GM23248 (cell line): ENCODE measurements at regions not wholly inside any gene's neighbourhood (a gene's known extent, or its start where the extent isn't known, plus 50 kb on each side); places are given as distances from the start of the nearest gene placed in this dataset.

ENCODE experiments used
- EZH2 ChIP-seq: fragments of 200-600 bp; sonication (generic); IDR thresholded peaks from 2 replicates; pipeline ENCODE4 v1.6.1; 2018; ENCODE audit warnings: antibody characterized with exemption, mild to moderate bottlenecking; ENCODE audit not compliant: insufficient read depth, poor library complexity, severe bottlenecking
- EZH2phosphoT487 ChIP-seq: fragments of 200-600 bp; sonication (generic); IDR thresholded peaks from 2 replicates; pipeline ENCODE4 v1.6.1; 2018; ENCODE audit warnings: antibody characterized with exemption, moderate library complexity, mild to moderate bottlenecking, low read depth; ENCODE audit not compliant: insufficient read depth

DNA sequence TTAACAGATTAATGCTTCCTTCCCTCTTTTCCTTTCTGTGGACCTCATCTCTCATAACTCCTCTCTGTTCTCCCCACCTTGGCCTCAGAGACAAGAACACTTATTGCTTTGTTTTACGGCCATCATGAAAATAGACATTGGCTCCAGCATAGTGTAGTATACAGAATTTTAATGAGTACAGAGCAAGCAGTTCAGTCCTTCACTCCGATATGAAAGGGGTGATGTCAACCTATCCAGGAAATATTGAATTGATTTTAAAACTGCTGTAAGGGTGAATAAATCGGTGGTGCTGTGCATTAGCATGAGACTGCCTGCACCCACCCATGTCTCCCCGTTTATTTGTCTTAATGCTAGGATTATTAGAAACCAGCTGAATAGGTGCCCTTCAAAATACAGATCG lies 490.9 kb upstream of the TBL1XR1 start:
- TF ChIP-seq EZH2, result no peak
- TF ChIP-seq EZH2phosphoT487, result no peak
